ENCODE measurements at regions not wholly inside any gene's neighbourhood (a gene's known extent, or its start where the extent isn't known, plus 50 kb on each side); places are given as distances from the start of the nearest gene placed in this dataset.

DNA sequence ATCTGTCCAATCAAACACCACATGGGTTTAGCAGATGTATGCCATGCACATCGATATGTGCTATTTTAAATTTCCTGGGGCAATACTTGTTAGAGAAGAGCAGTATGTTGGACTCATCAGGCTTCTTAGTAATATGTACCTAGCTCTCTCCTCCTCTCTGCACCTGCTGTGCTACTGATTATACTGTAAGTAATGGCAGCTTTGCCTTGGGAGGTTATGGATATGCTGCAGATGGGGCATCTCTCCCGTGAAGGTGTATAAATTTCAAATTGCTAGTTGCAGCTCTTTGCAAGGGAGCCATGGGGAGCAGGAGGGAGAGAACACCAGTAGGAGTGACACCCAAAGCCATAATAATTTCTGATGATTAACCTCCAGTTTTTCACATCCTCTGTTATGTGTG lies 101.5 kb downstream of the SPATA31D1 start:
- TF ChIP-seq, protein P1, sequence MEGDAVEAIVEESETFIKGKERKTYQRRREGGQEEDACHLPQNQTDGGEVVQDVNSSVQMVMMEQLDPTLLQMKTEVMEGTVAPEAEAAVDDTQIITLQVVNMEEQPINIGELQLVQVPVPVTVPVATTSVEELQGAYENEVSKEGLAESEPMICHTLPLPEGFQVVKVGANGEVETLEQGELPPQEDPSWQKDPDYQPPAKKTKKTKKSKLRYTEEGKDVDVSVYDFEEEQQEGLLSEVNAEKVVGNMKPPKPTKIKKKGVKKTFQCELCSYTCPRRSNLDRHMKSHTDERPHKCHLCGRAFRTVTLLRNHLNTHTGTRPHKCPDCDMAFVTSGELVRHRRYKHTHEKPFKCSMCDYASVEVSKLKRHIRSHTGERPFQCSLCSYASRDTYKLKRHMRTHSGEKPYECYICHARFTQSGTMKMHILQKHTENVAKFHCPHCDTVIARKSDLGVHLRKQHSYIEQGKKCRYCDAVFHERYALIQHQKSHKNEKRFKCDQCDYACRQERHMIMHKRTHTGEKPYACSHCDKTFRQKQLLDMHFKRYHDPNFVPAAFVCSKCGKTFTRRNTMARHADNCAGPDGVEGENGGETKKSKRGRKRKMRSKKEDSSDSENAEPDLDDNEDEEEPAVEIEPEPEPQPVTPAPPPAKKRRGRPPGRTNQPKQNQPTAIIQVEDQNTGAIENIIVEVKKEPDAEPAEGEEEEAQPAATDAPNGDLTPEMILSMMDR (IDR thresholded peaks at IDR 0.05) = no peak
- TF ChIP-seq EZH2 (IDR thresholded peaks at IDR 0.05) (no peak), EZH2phosphoT487 (IDR thresholded peaks at IDR 0.05) (no peak)
